ENCODE measurements at regions not wholly inside any gene's neighbourhood (a gene's known extent, or its start where the extent isn't known, plus 50 kb on each side); places are given as distances from the start of the nearest gene placed in this dataset.

DNA sequence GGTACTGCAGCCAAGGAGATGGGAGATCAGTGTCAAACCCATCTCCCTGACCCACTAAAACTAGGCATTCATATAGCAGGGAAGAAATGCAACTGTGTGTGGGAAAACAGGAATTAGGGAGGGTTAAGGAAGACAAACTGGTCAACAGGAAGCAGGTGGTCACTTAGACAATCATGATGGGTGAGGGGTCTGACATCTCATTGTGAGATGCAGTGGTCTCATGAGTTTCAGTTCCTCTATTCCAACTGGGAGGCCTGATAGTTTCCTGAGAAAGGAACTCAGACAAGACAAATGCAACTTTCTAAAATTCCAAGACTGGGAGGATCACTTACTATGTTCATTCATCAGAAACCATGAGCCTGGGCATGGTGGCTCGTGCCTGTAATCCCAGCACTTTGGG is 361.4 kb upstream of the C16orf82 start:
- TF ChIP-seq POLR2A (IDR thresholded peaks at IDR 0.05; ENCODE audit: insufficient read depth in 1 of 2, low read depth in 2 of 2, low read length in 2 of 2) (no peak), ZNF652 (CRISPR knock-in tag; IDR thresholded peaks at IDR 0.05; ENCODE audit: borderline replicate concordance, low read depth) (no peak), ZSCAN5A (CRISPR knock-in tag; IDR thresholded peaks at IDR 0.05; ENCODE audit: borderline replicate concordance) (no peak), ZNF12 (CRISPR knock-in tag; IDR thresholded peaks at IDR 0.05) (no peak), HDAC2 (CRISPR knock-in tag; IDR thresholded peaks at IDR 0.05) (no peak), TCF7 (IDR thresholded peaks at IDR 0.05; ENCODE audit: low read depth) (no peak), KDM5A (IDR thresholded peaks at IDR 0.05; ENCODE audit: borderline replicate concordance, low read length) (no peak), ZNF136 (CRISPR knock-in tag; IDR thresholded peaks at IDR 0.05; ENCODE audit: low read depth) (no peak), IKZF1 (IDR thresholded peaks at IDR 0.05) (no peak)
- TF ChIP-seq, protein P1, sequence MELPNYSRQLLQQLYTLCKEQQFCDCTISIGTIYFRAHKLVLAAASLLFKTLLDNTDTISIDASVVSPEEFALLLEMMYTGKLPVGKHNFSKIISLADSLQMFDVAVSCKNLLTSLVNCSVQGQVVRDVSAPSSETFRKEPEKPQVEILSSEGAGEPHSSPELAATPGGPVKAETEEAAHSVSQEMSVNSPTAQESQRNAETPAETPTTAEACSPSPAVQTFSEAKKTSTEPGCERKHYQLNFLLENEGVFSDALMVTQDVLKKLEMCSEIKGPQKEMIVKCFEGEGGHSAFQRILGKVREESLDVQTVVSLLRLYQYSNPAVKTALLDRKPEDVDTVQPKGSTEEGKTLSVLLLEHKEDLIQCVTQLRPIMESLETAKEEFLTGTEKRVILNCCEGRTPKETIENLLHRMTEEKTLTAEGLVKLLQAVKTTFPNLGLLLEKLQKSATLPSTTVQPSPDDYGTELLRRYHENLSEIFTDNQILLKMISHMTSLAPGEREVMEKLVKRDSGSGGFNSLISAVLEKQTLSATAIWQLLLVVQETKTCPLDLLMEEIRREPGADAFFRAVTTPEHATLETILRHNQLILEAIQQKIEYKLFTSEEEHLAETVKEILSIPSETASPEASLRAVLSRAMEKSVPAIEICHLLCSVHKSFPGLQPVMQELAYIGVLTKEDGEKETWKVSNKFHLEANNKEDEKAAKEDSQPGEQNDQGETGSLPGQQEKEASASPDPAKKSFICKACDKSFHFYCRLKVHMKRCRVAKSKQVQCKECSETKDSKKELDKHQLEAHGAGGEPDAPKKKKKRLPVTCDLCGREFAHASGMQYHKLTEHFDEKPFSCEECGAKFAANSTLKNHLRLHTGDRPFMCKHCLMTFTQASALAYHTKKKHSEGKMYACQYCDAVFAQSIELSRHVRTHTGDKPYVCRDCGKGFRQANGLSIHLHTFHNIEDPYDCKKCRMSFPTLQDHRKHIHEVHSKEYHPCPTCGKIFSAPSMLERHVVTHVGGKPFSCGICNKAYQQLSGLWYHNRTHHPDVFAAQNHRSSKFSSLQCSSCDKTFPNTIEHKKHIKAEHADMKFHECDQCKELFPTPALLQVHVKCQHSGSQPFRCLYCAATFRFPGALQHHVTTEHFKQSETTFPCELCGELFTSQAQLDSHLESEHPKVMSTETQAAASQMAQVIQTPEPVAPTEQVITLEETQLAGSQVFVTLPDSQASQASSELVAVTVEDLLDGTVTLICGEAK (IDR thresholded peaks at IDR 0.05): no peak
- TF ChIP-seq, protein P1 (CRISPR knock-in tag; IDR thresholded peaks at IDR 0.05): no peak

Measured in HepG2 (cell line).